ENCODE measurements at regions not wholly inside any gene's neighbourhood (a gene's known extent, or its start where the extent isn't known, plus 50 kb on each side); places are given as distances from the start of the nearest gene placed in this dataset.

DNA sequence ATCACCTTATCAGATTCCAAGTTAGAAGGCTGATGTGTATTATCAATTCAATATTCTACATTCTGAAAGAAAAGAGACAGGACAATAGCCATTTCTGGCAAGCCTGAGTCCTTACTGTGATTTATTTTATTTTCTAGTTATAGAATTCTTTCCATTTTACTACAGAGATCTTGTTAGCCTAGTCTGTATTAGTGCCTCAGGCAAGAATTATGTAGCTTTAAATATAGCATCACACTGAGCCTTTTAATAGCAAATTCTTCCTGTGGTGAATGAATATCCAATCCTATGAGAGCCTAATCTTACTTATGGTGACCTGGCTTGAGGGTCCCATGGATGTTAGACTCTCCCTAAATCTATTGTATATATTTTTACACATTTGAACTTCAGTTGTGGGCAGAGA lies 732.8 kb upstream of the CITED2 start:
- TF ChIP-seq POLR2AphosphoS5 (IDR thresholded peaks at IDR 0.05) (no peak), POLR2A (IDR thresholded peaks at IDR 0.05) (no peak)
- TF ChIP-seq, protein P1, sequence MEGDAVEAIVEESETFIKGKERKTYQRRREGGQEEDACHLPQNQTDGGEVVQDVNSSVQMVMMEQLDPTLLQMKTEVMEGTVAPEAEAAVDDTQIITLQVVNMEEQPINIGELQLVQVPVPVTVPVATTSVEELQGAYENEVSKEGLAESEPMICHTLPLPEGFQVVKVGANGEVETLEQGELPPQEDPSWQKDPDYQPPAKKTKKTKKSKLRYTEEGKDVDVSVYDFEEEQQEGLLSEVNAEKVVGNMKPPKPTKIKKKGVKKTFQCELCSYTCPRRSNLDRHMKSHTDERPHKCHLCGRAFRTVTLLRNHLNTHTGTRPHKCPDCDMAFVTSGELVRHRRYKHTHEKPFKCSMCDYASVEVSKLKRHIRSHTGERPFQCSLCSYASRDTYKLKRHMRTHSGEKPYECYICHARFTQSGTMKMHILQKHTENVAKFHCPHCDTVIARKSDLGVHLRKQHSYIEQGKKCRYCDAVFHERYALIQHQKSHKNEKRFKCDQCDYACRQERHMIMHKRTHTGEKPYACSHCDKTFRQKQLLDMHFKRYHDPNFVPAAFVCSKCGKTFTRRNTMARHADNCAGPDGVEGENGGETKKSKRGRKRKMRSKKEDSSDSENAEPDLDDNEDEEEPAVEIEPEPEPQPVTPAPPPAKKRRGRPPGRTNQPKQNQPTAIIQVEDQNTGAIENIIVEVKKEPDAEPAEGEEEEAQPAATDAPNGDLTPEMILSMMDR (IDR thresholded peaks at IDR 0.05), result no peak
